Endothelial cell of umbilical vein (primary cell): ENCODE measurements at regions not wholly inside any gene's neighbourhood (a gene's known extent, or its start where the extent isn't known, plus 50 kb on each side); places are given as distances from the start of the nearest gene placed in this dataset.

Experiments
- BruUV-seq: library from RNA; stranded (reverse); fragments of 400-500 nt; replicated peaks from 2 replicates; lab custom pipeline; 2021; lab: Mats Ljungman, UMichigan
- CTCF ChIA-PET: fragments of 300-600, 350-600 bp; sonication (Branson Sonifier 250); formaldehyde crosslinking; loops from one replicate; lab custom pipeline; 2021; ENCODE audit warnings: antibody characterized with exemption, inconsistent platforms; lab: Charles Lee
- POLR2A ChIA-PET: fragments of 300-600, 350-600 bp; sonication (Branson Sonifier 250); formaldehyde crosslinking; loops from one replicate; lab custom pipeline; 2021; ENCODE audit warnings: antibody characterized with exemption, inconsistent platforms; lab: Charles Lee
- DNase-seq: peaks from one replicate; pipeline ENCODE4 v3.0.0-alpha.2; 2011; ENCODE audit warnings: low read depth, low spot score
- FAIRE-seq: peaks from 2 replicates; lab custom pipeline; 2011; peaks lifted over from hg19 to GRCh38; lab: Jason Lieb, UNC
- H2AFZ ChIP-seq: 2 replicates; pipeline ENCODE4 v1.6.0; 2012; ENCODE audit warnings: low read depth, low read length, control low read depth, inconsistent platforms
- H3K27ac ChIP-seq: 2 replicates; pipeline ENCODE4 v1.5.1; 2011; ENCODE audit warnings: low read depth, mild to moderate bottlenecking, control low read depth, low read length, moderate library complexity; ENCODE audit not compliant: insufficient read depth
- H3K27me3 ChIP-seq, 2 experiments: 2 replicates each; pipeline versions ENCODE4 v1.6.0 to v1.6.1; 2011; ENCODE audit warnings: low read length in 2 of 2, mixed read lengths in 1 of 2; ENCODE audit not compliant: control insufficient read depth in 2 of 2, insufficient read depth in 2 of 2
- H3K36me3 ChIP-seq, 2 experiments: 2 replicates in 1 of 2; 3 replicates in 1 of 2; pipeline ENCODE4 v1.5.1; 2011; ENCODE audit warnings: low read length in 2 of 2, mild to moderate bottlenecking in 1 of 2, moderate library complexity in 1 of 2; ENCODE audit not compliant: control insufficient read depth in 2 of 2, insufficient read depth in 2 of 2; ENCODE audit errors: extremely low read depth in 1 of 2
- H3K4me1 ChIP-seq: 3 replicates; pipeline ENCODE4 v1.5.1; 2011; ENCODE audit warnings: mild to moderate bottlenecking, low read length; ENCODE audit not compliant: control insufficient read depth, insufficient read depth; ENCODE audit errors: extremely low read depth
- H3K4me2 ChIP-seq: 2 replicates; pipeline ENCODE4 v1.6.1; 2011; ENCODE audit warnings: low read length, control low read depth, mixed read lengths; ENCODE audit not compliant: insufficient read depth
- H3K4me3 ChIP-seq, 3 experiments: fragments of 200-600 bp in 1 of 3; sonication (generic), shearing (Covaris generic) in 1 of 3; replicated peaks in 1 of 3; 2 replicates each; pipeline ENCODE4 v1.5.1; 2011 to 2016; ENCODE audit warnings: control low read depth in 3 of 3, low read length in 3 of 3, mild to moderate bottlenecking in 2 of 3, inconsistent platforms in 1 of 3, low read depth in 1 of 3, moderate library complexity in 1 of 3; ENCODE audit not compliant: insufficient read depth in 1 of 3
- H3K79me2 ChIP-seq: 2 replicates; pipeline ENCODE4 v1.6.0; 2012; ENCODE audit warnings: low read length, inconsistent platforms; ENCODE audit not compliant: control insufficient read depth, insufficient read depth
- H3K9ac ChIP-seq: replicated peaks from 2 replicates; pipeline ENCODE3; 2011; ENCODE audit warnings: low read length, control low read depth; ENCODE audit not compliant: insufficient read depth; ENCODE audit errors: extremely low read depth
- H3K9me1 ChIP-seq: replicated peaks from 3 replicates; pipeline ENCODE4 v1.6.0; 2011; ENCODE audit warnings: mild to moderate bottlenecking, low read length; ENCODE audit not compliant: control insufficient read depth, insufficient read depth; ENCODE audit errors: extremely low read depth
- H3K9me3 ChIP-seq: replicated peaks from 2 replicates; pipeline ENCODE4 v1.5.1; 2012; ENCODE audit warnings: low read length, inconsistent platforms; ENCODE audit not compliant: control insufficient read depth, insufficient read depth
- H4K20me1 ChIP-seq: replicated peaks from 2 replicates; pipeline ENCODE3; 2011; ENCODE audit warnings: mild to moderate bottlenecking, low read length; ENCODE audit not compliant: control insufficient read depth, insufficient read depth; ENCODE audit errors: extremely low read depth
- CTCF ChIP-seq, 2 donors: IDR thresholded peaks; 1 replicate in 1 of 2; 2 replicates in 1 of 2; pipeline ENCODE4 v1.5.1; 2011; ENCODE audit warnings: low read length in 2 of 2, mild to moderate bottlenecking in 2 of 2, moderate library complexity in 2 of 2, control low read depth in 1 of 2, inconsistent platforms in 1 of 2, low read depth in 1 of 2; ENCODE audit not compliant: insufficient read depth in 1 of 2; ENCODE audit errors: extremely low read depth in 1 of 2
- EZH2 ChIP-seq: IDR thresholded peaks from 2 replicates; pipeline ENCODE4 v1.6.1; 2012; ENCODE audit warnings: borderline replicate concordance, low read depth, mild to moderate bottlenecking, moderate library complexity, low read length, inconsistent platforms; ENCODE audit not compliant: severe bottlenecking
- FOS ChIP-seq: IDR thresholded peaks from 2 replicates; pipeline ENCODE4 v1.6.1; 2011; ENCODE audit warnings: mild to moderate bottlenecking, low read length, moderate library complexity, borderline replicate concordance; ENCODE audit not compliant: insufficient read depth
- GATA2 ChIP-seq: IDR thresholded peaks from 2 replicates; pipeline ENCODE4 v1.7.0; 2011; ENCODE audit warnings: low read depth, mild to moderate bottlenecking, moderate library complexity, mixed read lengths, low read length; ENCODE audit not compliant: insufficient read length, insufficient read depth
- JUN ChIP-seq: IDR thresholded peaks from 2 replicates; pipeline ENCODE4 v1.6.1; 2011; ENCODE audit warnings: borderline replicate concordance, low read depth; ENCODE audit not compliant: insufficient read length, insufficient read depth
- MAX ChIP-seq: IDR thresholded peaks from 2 replicates; pipeline ENCODE4 v1.6.1; 2011; ENCODE audit not compliant: insufficient read depth, insufficient read length
- MYC ChIP-seq: IDR thresholded peaks from one replicate; pipeline ENCODE4 v1.6.1; 2011; ENCODE audit warnings: mild to moderate bottlenecking, low read depth, low read length
- POLR2A ChIP-seq: IDR thresholded peaks from 2 replicates; pipeline ENCODE4 v1.6.1; 2012; ENCODE audit warnings: low read depth, mild to moderate bottlenecking, control low read depth, low read length
- POLR2AphosphoS5 ChIP-seq: IDR thresholded peaks from 2 replicates; pipeline ENCODE4 v1.6.1; 2012; ENCODE audit warnings: low read depth, mild to moderate bottlenecking, control low read depth, low read length, moderate library complexity; ENCODE audit not compliant: insufficient read depth
- dilution Hi-C: fragments of 300-500 bp; cut with MboI; formaldehyde crosslinking; loops from one replicate; pipeline ENCODE4 v1.15.0; 2019; ENCODE audit warnings: low sequenced_read_pairs; ENCODE audit not compliant: extremely low pct_ligation_motif_present
- intact Hi-C: fragments of 100-400 bp; cut with micrococcal nuclease; formaldehyde crosslinking; loops from one replicate; pipeline ENCODE4 v1.10.0; 2022

- Histone ChIP-seq H3K27me3 (no peaks in the 10 kb centered on the region), H3K4me1 (no peaks in the 10 kb centered on the region), H3K36me3 (no peaks in the 10 kb centered on the region), H3K27ac (no peak overlapping the region), H4K20me1 (no peaks in the 10 kb centered on the region), H3K9ac (no peak overlapping the region), H3K9me1 (no peaks in the 10 kb centered on the region), H3K4me3 (no peak overlapping the region), H3K4me2 (no peak overlapping the region), H3K79me2 (no peaks in the 10 kb centered on the region), H2AFZ (no peak overlapping the region), H3K9me3 (no peaks in the 10 kb centered on the region)
- CTCF ChIA-PET = interaction anchor here (0.8 to 1.7 kb wide), 5 partner anchors 9 to 58 kb away, joined by 4 to 11 read pairs (median 4); no protein-coding TSS in a partner anchor
- BruUV-seq = no TSS peak
- TF ChIP-seq POLR2AphosphoS5 (no peak), GATA2 (no peak), MYC (no peak), EZH2 (no peak), FOS (no peak), JUN (peak; percentile 62)
- FAIRE-seq = no peak
- intact Hi-C loops = loop anchor here (1.0 kb wide), 1 partner anchor 13 kb away; no protein-coding TSS in a partner anchor
- dilution Hi-C loops = no loop called here
- DNase-seq = peak; percentile 62
- POLR2A ChIA-PET = no interaction called here
Observed at GRCh38 chr5:158133369-158133768, 274.4 kb upstream of the CLINT1 start.

GRCh38 chr5:158127536-158127935 is 268.6 kb upstream of the CLINT1 start:
- H4K20me1 ChIP-seq = no peaks in the 10 kb centered on the region
- no peaks in the 10 kb centered on the region for H3K36me3 ChIP-seq
- no peaks in the 10 kb centered on the region for H3K27me3 ChIP-seq
- BruUV-seq = no TSS peak
- H3K9me3 ChIP-seq = no peaks in the 10 kb centered on the region
- no peak overlapping the region for H3K9ac ChIP-seq
- dilution Hi-C loops = no loop called here
- H3K4me2 ChIP-seq = no peak overlapping the region
- TF ChIP-seq MYC (no peak), CTCF (IDR thresholded peaks at IDR 0.05; ENCODE audit: extremely low read depth in 1 of 2, insufficient read depth in 1 of 2, low read depth in 1 of 2, low read length in 2 of 2) (no peak), EZH2 (no peak), GATA2 (no peak), FOS (no peak), MAX (no peak), POLR2A (no peak), JUN (no peak)
- H3K27ac ChIP-seq = no peak overlapping the region
- H3K4me3 ChIP-seq = no peak overlapping the region
- FAIRE-seq (no peak), DNase-seq (no peak)
- no peaks in the 10 kb centered on the region for H3K4me1 ChIP-seq
- CTCF ChIA-PET = interaction anchor here (2.1 kb wide), 1 partner anchor 53 kb away, joined by 12 read pairs; no protein-coding TSS in a partner anchor
- no peaks in the 10 kb centered on the region for H3K79me2 ChIP-seq
- H2AFZ ChIP-seq = no peak overlapping the region
- intact Hi-C loops = no loop called here
- POLR2A ChIA-PET = no interaction called here
- H3K9me1 ChIP-seq = no peaks in the 10 kb centered on the region
